CD4-positive, alpha-beta T cell (primary cell): ENCODE measurements at regions not wholly inside any gene's neighbourhood (a gene's known extent, or its start where the extent isn't known, plus 50 kb on each side); places are given as distances from the start of the nearest gene placed in this dataset.

Experiments used
- ATAC-seq: fragments of 200-7000 bp; cut with Tn5 transposase; one replicate; pipeline ENCODE4 v1.10.0; 2022; ENCODE audit warnings: mild to moderate bottlenecking; ENCODE audit not compliant: poor library complexity
- CTCF ChIA-PET: fragments of 350-600 bp; sonication (Branson Sonifier 250); formaldehyde crosslinking; loops from one replicate; lab custom pipeline; 2021; ENCODE audit warnings: antibody characterized with exemption, inconsistent platforms; lab: Charles Lee
- POLR2A ChIA-PET: fragments of 350-600 bp; sonication (Branson Sonifier 250); formaldehyde crosslinking; loops from one replicate; lab custom pipeline; 2021; ENCODE audit warnings: antibody characterized with exemption, inconsistent platforms; lab: Charles Lee
- DNase-seq, 14 experiments: peaks; one replicate each; pipeline ENCODE4 v3.0.0-alpha.2; 2013 to 2020; ENCODE audit warnings: mixed read lengths in 2 of 14
- H3K27ac ChIP-seq, 2 donors: one replicate each; pipeline versions ENCODE4 v1.5.1 to v1.7.0; 2013; ENCODE audit warnings: low read length in 2 of 2, low read depth in 1 of 2, mild to moderate bottlenecking in 1 of 2
- H3K27me3 ChIP-seq, 2 experiments: 1 replicate in 1 of 2; 2 replicates in 1 of 2; pipeline versions ENCODE4 v1.6.1 to v1.7.0; 2013; ENCODE audit warnings: low read length in 2 of 2, control low read depth in 1 of 2, mild to moderate bottlenecking in 1 of 2, moderate library complexity in 1 of 2; ENCODE audit not compliant: insufficient read depth in 2 of 2, control insufficient read depth in 1 of 2
- H3K36me3 ChIP-seq: one replicate; pipeline ENCODE4 v1.6.1; 2013; ENCODE audit warnings: low read length, control low read depth; ENCODE audit not compliant: insufficient read depth
- H3K4me1 ChIP-seq: one replicate; pipeline ENCODE4 v1.6.1; 2013; ENCODE audit warnings: low read length, control low read depth; ENCODE audit not compliant: insufficient read depth
- H3K4me3 ChIP-seq: one replicate; pipeline ENCODE4 v1.5.1; 2013; ENCODE audit warnings: mild to moderate bottlenecking, low read length, moderate library complexity
- H3K9me3 ChIP-seq, 2 experiments: 1 replicate in 1 of 2; 2 replicates in 1 of 2; pipeline versions ENCODE4 v1.6.1 to v1.7.0; 2013; ENCODE audit warnings: low read length in 2 of 2, mild to moderate bottlenecking in 2 of 2, control low read depth in 1 of 2, moderate library complexity in 1 of 2; ENCODE audit not compliant: control insufficient read depth in 1 of 2, insufficient read depth in 1 of 2
- H3K27ac Mint-ChIP-seq: one replicate; pipeline ENCODE4 v1.8.0; 2020; ENCODE audit warnings: mixed read lengths
- H3K27me3 Mint-ChIP-seq: one replicate; pipeline ENCODE4 v1.8.0; 2021; ENCODE audit warnings: mixed read lengths
- H3K36me3 Mint-ChIP-seq: one replicate; pipeline ENCODE4 v1.8.0; 2021; ENCODE audit warnings: low read depth, mixed read lengths
- H3K4me1 Mint-ChIP-seq: one replicate; pipeline ENCODE4 v1.8.0; 2021; ENCODE audit warnings: low read depth, mixed read lengths
- H3K4me3 Mint-ChIP-seq: one replicate; pipeline ENCODE4 v1.8.0; 2020; ENCODE audit warnings: mild to moderate bottlenecking, mixed read lengths
- H3K9me3 Mint-ChIP-seq: one replicate; pipeline ENCODE4 v1.8.0; 2020; ENCODE audit warnings: mixed read lengths
- CTCF ChIP-seq: fragments of 200-600 bp; IDR thresholded peaks from one replicate; pipeline ENCODE4 v1.8.0; 2022; ENCODE audit warnings: antibody characterized with exemption, mild to moderate bottlenecking
- intact Hi-C, 2 experiments: fragments of 100-400 bp; cut with DNase I in 1 of 2; cut with micrococcal nuclease in 1 of 2; formaldehyde crosslinking; loops; one replicate each; pipeline versions ENCODE4 v1.15.1 to v1.9.0; 2023 to 2025; cut with DNase I, micrococcal nuclease

- Mint-ChIP-seq H3K4me1 (no peaks in the 10 kb centered on the region), H3K36me3 (no peaks in the 10 kb centered on the region), H3K4me3 (no peak overlapping the region), H3K27me3 (no peaks in the 10 kb centered on the region), H3K9me3 (peaks cover 5% of the 10 kb centered on the region), H3K27ac (no peak overlapping the region)
- TF ChIP-seq CTCF = no peak
- intact Hi-C loops = no loop called here
- ATAC-seq = no peak
- no peak for DNase-seq
- H3K36me3 ChIP-seq = no peaks in the 10 kb centered on the region
- H3K4me1 ChIP-seq = no peaks in the 10 kb centered on the region
- ChIA-PET POLR2A (no interaction called here), CTCF (no interaction called here)
- H3K4me3 ChIP-seq = no peak overlapping the region
- peaks cover 0 to 13% of the 10 kb centered on the region in 2 experiments for H3K9me3 ChIP-seq
- H3K27ac ChIP-seq = no peak overlapping the region
- H3K27me3 ChIP-seq = no peaks in the 10 kb centered on the region
Measured at GRCh38 chr4:29540439-29541102, 1179.6 kb upstream of the PCDH7 start.

GRCh38 chr4:29541757-29542156 is 1178.4 kb upstream of the PCDH7 start:
- Mint-ChIP-seq H3K9me3 (peaks cover 3% of the 10 kb centered on the region), H3K4me3 (no peak overlapping the region), H3K36me3 (no peaks in the 10 kb centered on the region), H3K27me3 (no peaks in the 10 kb centered on the region), H3K27ac (no peak overlapping the region), H3K4me1 (no peaks in the 10 kb centered on the region)
- Histone ChIP-seq H3K27ac (no peak overlapping the region), H3K4me3 (no peak overlapping the region), H3K36me3 (no peaks in the 10 kb centered on the region), H3K27me3 (no peaks in the 10 kb centered on the region), H3K4me1 (no peaks in the 10 kb centered on the region), H3K9me3 (peaks cover 0 to 19% of the 10 kb centered on the region in 2 experiments)
- TF ChIP-seq CTCF = no peak
- CTCF ChIA-PET = no interaction called here
- POLR2A ChIA-PET = no interaction called here
- intact Hi-C loops = no loop called here
- DNase-seq (no peak), ATAC-seq (no peak)

- no peaks in the 10 kb centered on the region for H3K27me3 Mint-ChIP-seq
- intact Hi-C loops = no loop called here
- TF ChIP-seq CTCF = no peak
Measured at GRCh38 chr4:29549342-29549741, 1170.8 kb upstream of the PCDH7 start.

More at GRCh38 chr4:29549342-29549741, 1170.8 kb upstream of the PCDH7 start:
- Histone ChIP-seq H3K27me3 (no peaks in the 10 kb centered on the region), H3K4me3 (no peak overlapping the region), H3K9me3 (peaks cover 3 to 7% of the 10 kb centered on the region in 2 experiments), H3K36me3 (no peaks in the 10 kb centered on the region), H3K27ac (no peak overlapping the region), H3K4me1 (no peaks in the 10 kb centered on the region)
- DNase-seq = no peak
- Mint-ChIP-seq H3K4me3 (no peak overlapping the region), H3K4me1 (no peaks in the 10 kb centered on the region), H3K36me3 (no peaks in the 10 kb centered on the region), H3K27ac (no peak overlapping the region), H3K9me3 (peaks cover 13% of the 10 kb centered on the region)
- POLR2A ChIA-PET = no interaction called here
- CTCF ChIA-PET = no interaction called here
- ATAC-seq = no peak
